ENCODE measurements at regions not wholly inside any gene's neighbourhood (a gene's known extent, or its start where the extent isn't known, plus 50 kb on each side); places are given as distances from the start of the nearest gene placed in this dataset.

- Mint-ChIP-seq H3K36me3 (ENCODE audit: unreplicated experiment) (no peaks in the 10 kb centered on the region), H3K9me3 (ENCODE audit: unreplicated experiment) (no peaks in the 10 kb centered on the region), H3K4me3 (ENCODE audit: unreplicated experiment) (no peak overlapping the region), H3K4me1 (ENCODE audit: unreplicated experiment) (peaks cover 6% of the 10 kb centered on the region), H3K27me3 (ENCODE audit: unreplicated experiment) (peaks cover 11% of the 10 kb centered on the region), H3K27ac (ENCODE audit: unreplicated experiment) (no peak overlapping the region)
- DNase-seq (ENCODE audit: extremely low spot score, unreplicated experiment): peak; percentile 66
- TF ChIP-seq CTCF (IDR thresholded peaks at IDR 0.05): no peak
Measured at GRCh38 chr17:65356536-65356935, 204.9 kb downstream of the AXIN2 start.

- no peak for TF ChIP-seq CTCF (IDR thresholded peaks at IDR 0.05)
- no peak for DNase-seq (ENCODE audit: extremely low spot score, unreplicated experiment)
- H3K36me3 Mint-ChIP-seq (ENCODE audit: unreplicated experiment): no peaks in the 10 kb centered on the region
- no peak overlapping the region for H3K4me3 Mint-ChIP-seq (ENCODE audit: unreplicated experiment)
- peaks cover 14% of the 10 kb centered on the region for H3K27me3 Mint-ChIP-seq (ENCODE audit: unreplicated experiment)
- no peak overlapping the region for H3K27ac Mint-ChIP-seq (ENCODE audit: unreplicated experiment)
- H3K9me3 Mint-ChIP-seq (ENCODE audit: unreplicated experiment): peaks cover 5% of the 10 kb centered on the region
- peaks cover 6% of the 10 kb centered on the region for H3K4me1 Mint-ChIP-seq (ENCODE audit: unreplicated experiment)
Measured at GRCh38 chr17:65355246-65355645, 206.2 kb downstream of the AXIN2 start.

DNA sequence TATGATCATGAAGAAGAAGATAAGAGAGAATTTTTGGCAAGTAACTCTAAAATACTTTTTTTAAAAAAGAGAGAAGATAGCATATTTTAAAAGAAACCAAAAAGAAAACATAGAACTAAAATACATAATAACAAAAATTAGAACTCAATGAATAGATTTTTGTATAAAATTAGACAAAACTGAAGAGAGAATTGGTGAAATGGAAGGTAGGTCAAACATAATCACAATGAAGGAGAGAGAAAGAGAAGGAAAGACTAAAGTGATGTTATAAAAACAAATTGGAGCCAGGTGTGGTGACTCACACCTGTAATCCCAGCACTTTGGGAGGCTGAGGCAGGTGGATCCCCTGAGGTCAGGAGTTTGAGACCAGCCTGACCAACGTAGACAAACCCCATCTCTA lies 211.5 kb downstream of the AXIN2 start:
- Mint-ChIP-seq H3K27me3 (ENCODE audit: unreplicated experiment) (peaks cover 19% of the 10 kb centered on the region), H3K27ac (ENCODE audit: unreplicated experiment) (no peak overlapping the region), H3K4me3 (ENCODE audit: unreplicated experiment) (no peak overlapping the region), H3K36me3 (ENCODE audit: unreplicated experiment) (peaks cover 4% of the 10 kb centered on the region), H3K9me3 (ENCODE audit: unreplicated experiment) (peaks cover 14% of the 10 kb centered on the region), H3K4me1 (ENCODE audit: unreplicated experiment) (peaks cover 10% of the 10 kb centered on the region)
- DNase-seq (ENCODE audit: extremely low spot score, unreplicated experiment): no peak
- TF ChIP-seq CTCF (IDR thresholded peaks at IDR 0.05): no peak

GRCh38 chr17:65346166-65346565 lies 209.0 kb downstream of the RGS9 start:
- H3K27me3 Mint-ChIP-seq (ENCODE audit: unreplicated experiment): peaks cover 14% of the 10 kb centered on the region
- peaks cover 10% of the 10 kb centered on the region for H3K4me1 Mint-ChIP-seq (ENCODE audit: unreplicated experiment)
- H3K27ac Mint-ChIP-seq (ENCODE audit: unreplicated experiment): no peak overlapping the region
- peaks cover 4% of the 10 kb centered on the region for H3K36me3 Mint-ChIP-seq (ENCODE audit: unreplicated experiment)
- H3K4me3 Mint-ChIP-seq (ENCODE audit: unreplicated experiment): no peak overlapping the region
- no peak for DNase-seq (ENCODE audit: extremely low spot score, unreplicated experiment)
- peaks cover 14% of the 10 kb centered on the region for H3K9me3 Mint-ChIP-seq (ENCODE audit: unreplicated experiment)
- no peak for TF ChIP-seq CTCF (IDR thresholded peaks at IDR 0.05)

DNA sequence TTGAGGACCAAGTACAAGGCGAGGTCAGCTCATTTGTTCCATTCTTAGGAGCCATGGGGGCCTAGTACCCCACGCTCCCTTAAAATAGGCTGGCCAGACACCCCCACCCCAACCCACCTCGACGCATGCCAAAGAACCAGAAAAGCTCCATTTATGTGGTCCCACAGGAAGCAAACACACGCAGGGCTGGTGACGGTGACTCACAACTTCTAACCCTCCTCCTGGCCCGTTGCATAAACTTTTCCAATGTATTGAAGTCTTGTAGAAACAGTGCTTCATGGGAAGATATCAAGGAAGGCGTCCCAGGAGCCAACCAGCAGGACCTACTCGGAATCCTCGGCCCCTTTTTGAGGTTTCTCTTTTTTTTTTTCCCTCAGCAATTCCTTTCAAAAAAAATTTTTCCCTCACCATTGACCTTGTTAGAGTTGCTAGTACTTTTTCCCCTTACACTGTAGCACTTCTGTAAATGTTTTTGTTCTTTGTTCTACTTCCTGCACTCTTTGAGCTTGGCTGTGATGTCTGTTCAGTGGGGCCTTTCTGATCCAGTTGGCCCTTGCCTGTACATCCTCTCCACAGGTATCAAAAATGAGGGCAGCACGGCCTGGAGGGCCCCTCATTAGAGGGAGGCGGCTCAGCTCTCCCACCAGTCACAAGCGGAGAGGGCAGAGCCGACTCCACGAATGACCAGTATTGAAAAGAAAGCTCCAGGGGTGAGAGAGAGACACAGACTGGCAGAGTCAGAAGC lies 208.3 kb downstream of the RGS9 start:
- no peak for TF ChIP-seq CTCF (IDR thresholded peaks at IDR 0.05)
- H3K9me3 Mint-ChIP-seq (ENCODE audit: unreplicated experiment): peaks cover 17% of the 10 kb centered on the region
- DNase-seq (ENCODE audit: extremely low spot score, unreplicated experiment): no peak
- H3K27me3 Mint-ChIP-seq (ENCODE audit: unreplicated experiment): peaks cover 12% of the 10 kb centered on the region
- no peak overlapping the region for H3K4me3 Mint-ChIP-seq (ENCODE audit: unreplicated experiment)
- H3K4me1 Mint-ChIP-seq (ENCODE audit: unreplicated experiment): peaks cover 10% of the 10 kb centered on the region
- H3K27ac Mint-ChIP-seq (ENCODE audit: unreplicated experiment): no peak overlapping the region
- peaks cover 8% of the 10 kb centered on the region for H3K36me3 Mint-ChIP-seq (ENCODE audit: unreplicated experiment)
